Fibroblast of lung (primary cell): ENCODE measurements at regions not wholly inside any gene's neighbourhood (a gene's known extent, or its start where the extent isn't known, plus 50 kb on each side); places are given as distances from the start of the nearest gene placed in this dataset.

ENCODE experiments used
- CTCF ChIP-seq, 2 donors: IDR thresholded peaks in 1 of 2; conservative IDR thresholded peaks in 1 of 2; 1 replicate in 1 of 2; 2 replicates in 1 of 2; pipeline ENCODE4 v1.5.1; 2011 to 2012; ENCODE audit warnings: low read length in 2 of 2, control low read depth in 1 of 2, inconsistent platforms in 1 of 2, low read depth in 1 of 2, mild to moderate bottlenecking in 1 of 2
- EZH2 ChIP-seq: IDR thresholded peaks from 2 replicates; pipeline ENCODE4 v1.5.1; 2012; ENCODE audit warnings: low read length, control low read depth, mild to moderate bottlenecking; ENCODE audit errors: missing control alignments

GRCh38 chrX:123081776-123082175 lies 102.3 kb upstream of the GRIA3 start:
- TF ChIP-seq CTCF (conservative IDR thresholded peaks at IDR 0.05 in 1 of 2, IDR thresholded peaks at IDR 0.05 in 1 of 2; ENCODE audit: low read depth in 1 of 2, low read length in 2 of 2) (no peak), EZH2 (no peak)
